NOMO-1 (cell line): ENCODE measurements at regions not wholly inside any gene's neighbourhood (a gene's known extent, or its start where the extent isn't known, plus 50 kb on each side); places are given as distances from the start of the nearest gene placed in this dataset.

Source experiments
- DNase-seq, 2 experiments: peaks; one replicate each; lab custom pipeline; 2025; ENCODE audit not compliant: unreplicated experiment in 2 of 2; lab: John Stamatoyannopoulos, UW

DNA sequence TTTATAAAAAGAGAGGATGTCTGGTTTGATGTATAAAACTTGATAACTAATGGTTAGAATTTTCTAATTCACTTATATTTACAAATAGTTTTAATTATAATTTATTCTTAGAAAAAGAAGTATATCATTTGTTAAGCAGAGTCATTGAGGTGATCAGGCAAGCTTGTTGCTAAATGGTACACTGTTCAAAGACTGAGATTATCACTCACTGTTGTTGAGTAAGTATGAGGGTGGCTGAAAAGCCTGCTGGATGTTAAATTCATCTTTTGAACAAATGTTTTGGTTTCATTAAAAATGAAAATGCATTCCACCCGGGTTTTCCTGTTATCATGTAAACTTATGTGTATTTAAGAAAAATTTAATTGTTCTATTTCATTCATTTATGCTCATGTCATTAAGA is 451.8 kb downstream of the ADAMTS20 start:
- no peak for DNase-seq

DNA sequence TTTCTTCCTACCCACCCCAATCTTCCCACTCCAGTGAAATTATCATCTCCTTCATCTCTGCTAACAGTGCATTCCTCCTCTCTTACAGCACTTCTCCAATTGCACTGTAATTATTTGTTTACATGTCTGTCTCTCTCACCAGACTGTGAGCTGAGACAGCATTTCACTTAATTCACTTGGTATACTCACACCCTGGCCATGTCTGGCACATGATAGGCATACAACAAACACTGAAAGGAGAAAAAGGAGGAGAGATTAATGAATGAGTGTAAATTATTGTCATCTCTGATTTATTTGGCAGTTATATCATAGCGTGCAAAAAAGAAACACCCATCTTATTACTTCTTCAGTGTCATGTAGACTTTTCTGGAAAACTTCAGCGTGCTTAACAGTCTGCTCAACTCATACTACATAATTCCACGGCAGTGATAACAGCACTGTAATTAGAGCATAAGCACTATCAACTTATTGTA is 452.3 kb downstream of the ADAMTS20 start:
- no peak for DNase-seq

GRCh38 chr12:43098766-43099550 is 453.0 kb downstream of the ADAMTS20 start:
- no peak for DNase-seq

DNA sequence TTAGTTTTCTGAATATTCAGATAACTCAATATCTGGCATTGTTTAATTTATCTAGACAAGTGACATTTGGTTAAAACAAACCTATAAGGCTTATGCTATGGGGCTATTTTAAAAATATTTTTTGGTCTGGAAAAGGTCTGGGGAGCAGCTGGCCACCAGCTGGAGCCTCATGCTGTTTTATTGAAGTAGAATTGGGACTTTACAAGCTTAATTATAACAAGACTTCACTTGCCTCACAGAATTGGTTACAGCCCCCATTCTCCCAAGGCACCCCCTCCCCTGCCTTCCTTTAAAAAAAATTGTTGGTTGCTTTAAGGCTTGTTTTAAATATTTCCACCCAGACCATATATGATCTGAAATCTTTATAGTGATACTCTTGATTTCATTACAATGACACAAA is 453.9 kb downstream of the ADAMTS20 start:
- no peak for DNase-seq

DNA sequence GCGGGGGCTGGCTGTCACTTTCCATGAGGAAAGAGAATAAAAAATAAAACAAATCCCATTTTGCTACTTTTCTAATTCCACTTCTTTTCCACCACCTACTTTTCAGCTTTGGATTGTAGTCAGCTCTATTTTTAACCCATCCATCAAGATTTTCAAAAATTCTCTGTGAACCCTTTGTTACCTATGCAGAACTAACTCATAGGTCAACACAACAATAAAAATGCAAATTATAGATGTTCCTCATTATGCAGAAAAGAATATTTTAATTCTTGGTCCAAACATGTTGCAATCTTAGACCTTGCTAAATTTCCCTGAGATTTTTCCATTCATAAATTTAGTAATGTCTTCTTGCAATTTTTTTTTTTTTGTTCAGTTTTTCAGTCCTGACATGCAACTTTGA is 454.5 kb downstream of the ADAMTS20 start:
- DNase-seq, result no peak

- no peak for DNase-seq
Observed at GRCh38 chr12:43095669-43096280, 456.2 kb downstream of the ADAMTS20 start.

DNA sequence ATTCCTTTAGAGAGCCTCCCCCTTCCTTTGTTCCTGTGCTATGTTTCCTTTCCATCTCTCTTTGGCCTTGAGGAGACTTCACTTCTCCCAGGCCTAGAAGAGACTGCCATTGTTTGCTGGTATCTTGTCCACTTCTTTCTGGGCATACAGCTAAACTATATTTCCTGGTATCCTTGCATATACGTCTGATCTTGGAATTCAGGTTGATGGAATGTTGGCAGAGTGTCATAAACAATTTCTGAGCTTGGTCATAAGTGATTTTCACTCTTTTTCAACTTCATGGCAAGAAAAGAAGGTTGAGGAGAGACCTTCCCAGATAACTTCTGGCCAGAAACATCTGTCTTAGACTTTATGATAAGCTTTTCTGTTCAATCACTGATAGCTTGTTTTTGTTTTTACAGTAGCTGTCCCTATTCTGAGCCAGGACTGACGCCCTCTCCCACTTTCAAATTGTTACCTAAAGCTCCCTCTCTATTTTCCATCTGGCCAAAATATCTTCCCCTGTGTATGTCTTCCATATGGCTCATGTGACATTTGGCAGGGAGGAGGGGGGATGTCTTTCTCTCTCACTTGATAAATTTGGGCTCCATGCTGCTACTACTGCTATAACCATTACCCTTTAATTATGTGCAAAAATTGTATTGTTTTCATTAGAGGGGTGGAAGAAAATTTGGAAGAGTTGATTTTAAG is 457.0 kb downstream of the ADAMTS20 start:
- no peak for DNase-seq

- DNase-seq, result no peak
Observed at GRCh38 chr12:43090981-43091380, 461.0 kb downstream of the ADAMTS20 start.

GRCh38 chr12:43087195-43088091 is 464.6 kb downstream of the ADAMTS20 start:
- no peak for DNase-seq

DNA sequence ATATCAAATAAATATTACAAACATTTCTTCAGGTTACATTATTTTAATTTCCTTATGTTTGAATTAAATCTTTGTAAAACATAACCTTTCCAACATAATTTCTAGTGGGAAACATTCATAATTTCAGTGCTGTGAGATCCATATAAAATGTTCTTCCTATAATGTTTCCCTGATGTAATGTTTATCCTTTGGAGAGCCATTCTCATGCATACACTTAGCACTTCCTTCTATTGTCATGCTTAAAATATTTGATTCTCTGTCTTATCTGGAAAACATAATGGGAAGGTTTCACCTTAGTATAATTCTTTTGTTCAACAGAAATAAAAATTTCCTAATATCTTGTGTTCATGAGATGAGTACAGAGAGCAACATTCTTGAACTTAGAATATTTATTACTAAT is 472.5 kb downstream of the ADAMTS20 start:
- DNase-seq, result no peak

DNA sequence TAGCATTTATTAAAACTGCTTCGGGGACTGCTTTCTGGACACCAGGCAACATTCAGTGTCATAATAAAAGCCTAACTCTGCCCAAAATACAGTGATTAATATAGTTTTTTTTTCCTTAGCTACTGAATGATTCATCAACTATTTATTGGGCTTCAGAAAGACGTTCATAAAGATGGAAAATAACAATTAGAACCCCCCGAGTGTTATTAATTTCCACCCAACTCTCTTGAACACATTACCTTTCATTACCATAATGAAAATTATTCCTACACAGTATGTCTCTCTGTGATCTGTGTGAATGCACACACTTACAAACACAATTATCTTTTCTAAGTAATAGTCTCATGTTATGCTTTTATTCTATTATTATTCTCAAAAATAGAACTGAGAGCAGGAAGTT is 473.0 kb downstream of the ADAMTS20 start:
- no peak for DNase-seq

DNA sequence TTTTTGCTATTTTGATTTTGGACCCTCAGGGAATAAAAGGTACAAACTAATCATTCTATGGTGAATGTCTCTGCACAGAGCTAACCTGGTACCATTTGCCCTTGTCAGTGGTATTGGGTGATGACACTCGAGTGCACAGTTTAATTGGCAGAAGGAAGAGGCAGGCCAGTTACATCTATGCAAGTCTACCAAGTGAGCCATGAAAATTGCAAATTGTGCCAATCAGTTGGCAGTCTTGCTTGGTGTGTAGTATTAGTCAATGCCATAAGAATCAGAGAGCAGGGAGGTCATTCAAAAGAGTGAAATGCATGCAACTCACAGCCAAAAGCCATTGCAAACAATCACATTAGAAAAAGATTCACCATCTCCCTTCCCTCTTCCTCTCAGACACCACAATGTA is 479.6 kb downstream of the ADAMTS20 start:
- DNase-seq, result no peak

GRCh38 chr12:43069768-43070221 is 480.2 kb upstream of the PRICKLE1 start:
- no peak for DNase-seq

- DNase-seq, result no peak
Observed at GRCh38 chr12:43066471-43066870, 476.9 kb upstream of the PRICKLE1 start.

GRCh38 chr12:43063650-43064049 is 474.1 kb upstream of the PRICKLE1 start:
- no peak for DNase-seq

- no peak for DNase-seq
Observed at GRCh38 chr12:43062201-43062895, 472.8 kb upstream of the PRICKLE1 start.

GRCh38 chr12:43060742-43061141 is 471.2 kb upstream of the PRICKLE1 start:
- DNase-seq, result no peak

DNA sequence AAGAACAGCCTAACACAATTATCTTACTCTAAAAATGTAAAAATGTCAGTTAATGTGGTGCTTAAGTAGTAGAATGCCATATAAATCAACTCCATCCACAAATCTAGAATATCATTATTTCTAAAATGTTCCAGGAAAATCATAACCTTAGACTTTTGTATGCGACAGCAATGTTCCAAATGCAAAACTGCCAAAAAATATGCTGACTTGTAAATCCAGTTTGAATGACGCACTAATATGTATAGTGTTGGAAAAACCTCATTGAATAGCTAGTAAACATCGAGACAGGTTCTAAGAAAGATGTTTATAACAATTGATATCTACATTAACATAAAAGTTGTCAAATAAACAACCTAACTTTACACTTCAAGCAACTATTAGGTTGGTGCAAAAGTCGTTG is 469.1 kb upstream of the PRICKLE1 start:
- no peak for DNase-seq

DNA sequence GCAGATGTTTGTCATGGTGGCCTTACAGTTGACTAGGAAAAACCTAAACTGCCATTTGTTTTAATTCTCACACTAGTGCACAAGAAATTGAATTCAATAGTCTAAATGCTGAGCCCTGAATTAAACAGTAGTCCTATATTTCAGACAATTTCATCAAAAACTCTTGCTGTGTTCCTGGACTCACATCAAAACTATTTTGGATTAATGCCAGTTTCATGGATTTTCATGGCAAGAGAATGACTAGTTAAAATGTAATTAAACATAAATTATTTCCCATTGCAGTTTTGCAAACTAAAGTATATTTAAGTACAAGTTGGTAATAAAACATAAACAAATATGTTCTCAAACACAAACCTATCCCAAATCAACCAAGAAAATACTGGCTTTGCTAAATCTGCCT is 468.0 kb upstream of the PRICKLE1 start:
- DNase-seq, result no peak

DNA sequence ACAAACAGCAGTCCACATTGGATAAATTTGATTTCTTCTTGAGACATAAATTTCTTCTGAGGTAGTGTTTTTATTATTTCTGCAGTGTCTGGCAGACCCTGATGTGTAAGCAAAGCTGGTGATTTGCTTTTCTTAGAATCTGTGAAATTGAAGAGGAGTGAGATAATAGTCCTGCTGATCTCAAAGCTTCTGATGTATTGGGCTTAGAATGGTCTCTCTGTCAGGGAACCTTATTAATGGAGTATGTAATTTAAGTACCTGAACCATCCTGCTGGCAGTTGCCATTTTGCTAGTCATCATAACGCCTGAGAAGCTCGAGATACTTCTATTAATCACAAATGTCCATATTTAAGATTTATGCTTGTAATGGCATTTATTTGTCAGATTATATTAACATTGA is 464.5 kb upstream of the PRICKLE1 start:
- DNase-seq, result no peak
